KMS-11 (cell line): ENCODE measurements at regions not wholly inside any gene's neighbourhood (a gene's known extent, or its start where the extent isn't known, plus 50 kb on each side); places are given as distances from the start of the nearest gene placed in this dataset.

Experiments used
- H2AFZ ChIP-seq: fragments of 200-600 bp; sonication (generic); 2 replicates; pipeline ENCODE4 v1.6.1; 2016; ENCODE audit warnings: antibody characterized with exemption, mixed run types, low read depth
- H3K27ac ChIP-seq: fragments of 200-600 bp; sonication (generic); 2 replicates; pipeline ENCODE4 v1.6.1; 2016; ENCODE audit warnings: mild to moderate bottlenecking, mixed run types
- H3K27me3 ChIP-seq: fragments of 200-600 bp; sonication (generic); 2 replicates; pipeline ENCODE4 v1.6.1; 2017; ENCODE audit warnings: mild to moderate bottlenecking, low read depth, mixed run types, moderate library complexity; ENCODE audit not compliant: insufficient read depth
- H3K36me3 ChIP-seq: fragments of 200-600 bp; sonication (generic); 2 replicates; pipeline ENCODE4 v1.6.1; 2017; ENCODE audit warnings: mild to moderate bottlenecking, mixed run types; ENCODE audit not compliant: insufficient read depth
- H3K4me1 ChIP-seq: fragments of 200-600 bp; sonication (generic); 2 replicates; pipeline ENCODE4 v1.6.1; 2016; ENCODE audit warnings: mild to moderate bottlenecking, low read depth, mixed run types; ENCODE audit not compliant: poor library complexity, severe bottlenecking
- H3K4me2 ChIP-seq: fragments of 200-600 bp; sonication (generic); 2 replicates; pipeline ENCODE4 v1.7.0; 2016; ENCODE audit warnings: mild to moderate bottlenecking, mixed run types
- H3K4me3 ChIP-seq: fragments of 200-600 bp; sonication (generic); IDR thresholded peaks from 2 replicates; pipeline ENCODE4 v1.6.1; 2017; ENCODE audit warnings: low read depth, low read length, mixed read lengths; ENCODE audit not compliant: insufficient read depth
- H3K79me2 ChIP-seq: fragments of 200-600 bp; sonication (generic); 2 replicates; pipeline ENCODE4 v1.6.1; 2016; ENCODE audit warnings: low read depth, mixed run types; ENCODE audit not compliant: insufficient read depth
- H3K9ac ChIP-seq: fragments of 200-600 bp; sonication (generic); 2 replicates; pipeline ENCODE4 v1.6.1; 2016; ENCODE audit warnings: mild to moderate bottlenecking, mixed run types
- H4K20me1 ChIP-seq: fragments of 200-600 bp; sonication (generic); 2 replicates; pipeline ENCODE4 v1.6.1; 2016; ENCODE audit warnings: mild to moderate bottlenecking, mixed run types; ENCODE audit not compliant: insufficient read depth
- TF ChIP-seq, protein P1 (sequence below): fragments of 200-600 bp; sonication (generic); conservative IDR thresholded peaks from 2 replicates; pipeline ENCODE4 v1.6.1; 2017; ENCODE audit warnings: low read depth, mild to moderate bottlenecking, antibody characterized with exemption, low read length, moderate library complexity, mixed read lengths

DNA sequence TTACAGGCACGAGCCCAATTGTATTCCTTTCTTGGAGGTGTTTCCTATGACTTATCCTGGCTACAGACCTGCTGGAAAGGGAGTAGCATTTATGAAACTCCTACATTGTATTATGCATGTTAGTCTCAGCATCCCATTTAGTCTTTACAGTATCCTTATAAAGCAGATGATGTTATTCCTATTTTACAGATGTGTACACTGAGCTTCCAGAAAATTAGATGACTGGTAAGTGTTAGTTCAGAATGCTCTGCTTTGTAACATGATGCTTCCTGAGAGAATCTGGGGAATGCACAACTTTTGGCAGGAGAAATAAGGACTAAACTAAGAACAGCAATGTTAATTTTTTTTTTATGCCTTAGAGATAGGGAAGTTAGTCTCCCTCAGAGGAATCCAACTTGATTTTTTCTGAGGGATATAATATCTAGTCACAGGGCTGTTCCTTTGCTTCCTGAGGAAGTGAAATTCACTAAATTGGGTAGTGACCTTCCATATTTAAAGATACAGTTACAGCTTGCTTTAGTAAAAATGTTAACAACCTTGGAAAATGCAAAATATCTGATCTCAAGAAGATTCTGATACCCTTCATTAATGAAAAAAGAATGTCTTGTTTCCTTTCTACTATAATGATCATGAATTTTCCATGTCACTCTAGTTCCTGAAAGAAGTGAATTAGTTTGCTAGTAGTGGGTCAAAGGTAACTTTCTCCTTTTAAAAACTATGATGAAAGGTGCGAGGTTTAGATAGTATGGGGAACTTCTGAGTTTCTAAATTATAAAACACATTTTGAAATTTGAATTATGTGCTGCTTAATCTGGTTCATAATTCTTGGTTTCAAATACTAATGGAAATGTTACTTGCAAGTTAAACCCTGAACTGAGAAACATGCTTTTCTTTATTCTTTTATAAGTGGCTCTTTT, 194.0 kb upstream of the PRPS1L1 start:
- Histone ChIP-seq H2AFZ (no peak overlapping the region), H3K36me3 (no peaks in the 10 kb centered on the region), H3K27ac (no peak overlapping the region), H3K4me2 (no peak overlapping the region), H3K79me2 (no peaks in the 10 kb centered on the region), H3K9ac (no peak overlapping the region), H3K4me1 (no peaks in the 10 kb centered on the region), H4K20me1 (no peaks in the 10 kb centered on the region), H3K4me3 (no peak overlapping the region), H3K27me3 (no peaks in the 10 kb centered on the region)
- TF ChIP-seq, protein P1, sequence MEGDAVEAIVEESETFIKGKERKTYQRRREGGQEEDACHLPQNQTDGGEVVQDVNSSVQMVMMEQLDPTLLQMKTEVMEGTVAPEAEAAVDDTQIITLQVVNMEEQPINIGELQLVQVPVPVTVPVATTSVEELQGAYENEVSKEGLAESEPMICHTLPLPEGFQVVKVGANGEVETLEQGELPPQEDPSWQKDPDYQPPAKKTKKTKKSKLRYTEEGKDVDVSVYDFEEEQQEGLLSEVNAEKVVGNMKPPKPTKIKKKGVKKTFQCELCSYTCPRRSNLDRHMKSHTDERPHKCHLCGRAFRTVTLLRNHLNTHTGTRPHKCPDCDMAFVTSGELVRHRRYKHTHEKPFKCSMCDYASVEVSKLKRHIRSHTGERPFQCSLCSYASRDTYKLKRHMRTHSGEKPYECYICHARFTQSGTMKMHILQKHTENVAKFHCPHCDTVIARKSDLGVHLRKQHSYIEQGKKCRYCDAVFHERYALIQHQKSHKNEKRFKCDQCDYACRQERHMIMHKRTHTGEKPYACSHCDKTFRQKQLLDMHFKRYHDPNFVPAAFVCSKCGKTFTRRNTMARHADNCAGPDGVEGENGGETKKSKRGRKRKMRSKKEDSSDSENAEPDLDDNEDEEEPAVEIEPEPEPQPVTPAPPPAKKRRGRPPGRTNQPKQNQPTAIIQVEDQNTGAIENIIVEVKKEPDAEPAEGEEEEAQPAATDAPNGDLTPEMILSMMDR: no peak

DNA sequence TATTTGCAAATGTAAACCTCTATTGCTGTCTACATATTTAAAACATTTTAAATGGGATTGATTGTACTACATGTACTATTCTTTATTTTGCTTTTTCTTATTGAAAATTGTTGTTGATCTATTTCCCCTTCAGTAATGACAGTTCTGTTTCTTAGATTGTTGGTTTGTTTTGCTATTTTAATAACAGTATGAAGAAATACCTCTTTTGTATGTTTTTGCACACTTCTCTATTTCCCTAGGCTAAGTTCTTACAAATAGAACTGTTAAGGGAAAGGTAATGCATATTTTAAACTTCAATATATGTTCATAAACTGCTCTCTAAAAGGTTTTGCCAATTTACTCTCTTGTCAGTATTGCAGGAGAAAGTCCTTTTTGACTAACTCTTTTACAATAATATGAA, 195.0 kb upstream of the PRPS1L1 start:
- no peak overlapping the region for H2AFZ ChIP-seq
- no peaks in the 10 kb centered on the region for H3K4me1 ChIP-seq
- no peak overlapping the region for H3K27ac ChIP-seq
- no peaks in the 10 kb centered on the region for H4K20me1 ChIP-seq
- no peak overlapping the region for H3K4me3 ChIP-seq
- H3K9ac ChIP-seq: no peak overlapping the region
- H3K79me2 ChIP-seq: no peaks in the 10 kb centered on the region
- TF ChIP-seq, protein P1: no peak
- H3K36me3 ChIP-seq: no peaks in the 10 kb centered on the region
- H3K4me2 ChIP-seq: no peak overlapping the region
- no peaks in the 10 kb centered on the region for H3K27me3 ChIP-seq

DNA sequence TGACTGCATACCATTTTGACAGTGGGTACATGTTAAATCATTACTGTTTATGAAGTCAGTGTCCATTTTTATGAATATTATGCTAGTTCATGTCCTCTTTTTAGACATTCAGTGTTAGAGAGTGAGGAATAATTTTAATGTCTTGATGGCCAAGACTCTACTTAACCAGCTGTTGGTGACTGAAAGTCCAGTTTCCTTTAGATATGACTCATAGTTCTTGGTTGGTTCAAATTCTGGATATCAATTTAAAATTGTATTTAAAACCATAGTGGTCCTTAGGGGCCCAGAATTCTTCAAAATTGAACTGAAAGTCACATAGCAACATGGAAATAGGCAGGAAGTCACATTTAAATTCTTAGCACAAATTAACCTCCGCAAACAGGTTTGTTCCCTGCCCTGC, 196.5 kb upstream of the PRPS1L1 start:
- H3K27ac ChIP-seq: no peak overlapping the region
- no peaks in the 10 kb centered on the region for H4K20me1 ChIP-seq
- no peak overlapping the region for H3K4me2 ChIP-seq
- no peak overlapping the region for H3K4me3 ChIP-seq
- H3K9ac ChIP-seq: no peak overlapping the region
- no peaks in the 10 kb centered on the region for H3K27me3 ChIP-seq
- H3K4me1 ChIP-seq: no peaks in the 10 kb centered on the region
- H3K79me2 ChIP-seq: no peaks in the 10 kb centered on the region
- H3K36me3 ChIP-seq: no peaks in the 10 kb centered on the region
- no peak overlapping the region for H2AFZ ChIP-seq
- TF ChIP-seq, protein P1: no peak

DNA sequence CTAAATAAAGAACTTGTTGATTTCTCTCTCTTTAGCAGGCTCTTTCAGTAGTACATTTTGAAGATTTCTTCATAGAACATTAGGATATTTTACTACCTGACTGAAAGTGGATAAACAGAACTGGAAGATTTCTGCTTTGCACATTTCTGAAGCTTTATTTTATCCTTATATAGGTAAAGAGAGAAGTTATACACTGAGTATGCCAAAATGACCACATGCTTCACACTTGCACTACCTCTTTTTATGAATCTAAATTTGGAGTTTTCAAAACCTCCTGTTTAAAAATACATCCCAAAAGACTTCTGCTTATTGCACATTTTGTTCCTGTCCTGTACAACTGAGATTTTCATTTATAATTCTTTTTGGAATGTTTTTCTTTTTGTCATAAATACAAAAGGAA, 197.4 kb upstream of the PRPS1L1 start:
- H3K4me3 ChIP-seq: no peak overlapping the region
- H3K4me2 ChIP-seq: no peak overlapping the region
- no peak overlapping the region for H3K9ac ChIP-seq
- no peaks in the 10 kb centered on the region for H3K36me3 ChIP-seq
- no peak overlapping the region for H3K27ac ChIP-seq
- H3K79me2 ChIP-seq: no peaks in the 10 kb centered on the region
- no peak overlapping the region for H2AFZ ChIP-seq
- TF ChIP-seq, protein P1: no peak
- H3K4me1 ChIP-seq: no peaks in the 10 kb centered on the region
- no peaks in the 10 kb centered on the region for H3K27me3 ChIP-seq
- no peaks in the 10 kb centered on the region for H4K20me1 ChIP-seq
